HepG2 (cell line): ENCODE measurements at regions not wholly inside any gene's neighbourhood (a gene's known extent, or its start where the extent isn't known, plus 50 kb on each side); places are given as distances from the start of the nearest gene placed in this dataset.

Experiments
- ATAC-seq: fragments of 200-7000 bp; cut with Tn5 transposase; 3 replicates; pipeline ENCODE4 v1.9.1; 2020; ENCODE audit warnings: mild to moderate bottlenecking, moderate library complexity
- BruUV-seq: library from RNA; stranded (reverse); fragments of 400-500 nt; replicated peaks from 2 replicates; lab custom pipeline; 2021; lab: Mats Ljungman, UMichigan
- CTCF ChIA-PET: fragments of 300-600 bp; formaldehyde crosslinking; extraction: SDS; loops from one replicate; lab custom pipeline; 2021; ENCODE audit warnings: low total read pairs, inconsistent platforms, low intra/inter-chr PET ratio; lab: Yijun Ruan, JAX
- POLR2A ChIA-PET: fragments of 350-600 bp; sonication (Branson Sonifier 250); formaldehyde crosslinking; loops from one replicate; lab custom pipeline; 2020; ENCODE audit warnings: antibody characterized with exemption, inconsistent platforms; lab: Yijun Ruan, JAX
- DNase-seq: peaks from one replicate; pipeline ENCODE4 v3.0.0-alpha.2; 2015; ENCODE audit warnings: low spot score
- FAIRE-seq: peaks from 3 replicates; lab custom pipeline; 2011; peaks lifted over from hg19 to GRCh38; lab: Jason Lieb, UNC
- H2AFZ ChIP-seq: one replicate; pipeline ENCODE4 v1.6.1; 2011; ENCODE audit warnings: low read length, inconsistent platforms
- H3K27ac ChIP-seq: fragments of 300-600 bp; 3 replicates; pipeline ENCODE4 v1.8.0; 2011; ENCODE audit warnings: mixed run types, mild to moderate bottlenecking, mixed read lengths, low read length, inconsistent platforms; ENCODE audit not compliant: insufficient read depth; ENCODE audit errors: extremely low read length
- H3K27me3 ChIP-seq, 2 experiments: fragments of 200-600 bp in 1 of 2; 2 replicates in 1 of 2; 3 replicates in 1 of 2; pipeline versions ENCODE4 v1.6.0 to v1.8.0; 2011; ENCODE audit warnings: low read length in 2 of 2, mild to moderate bottlenecking in 2 of 2, moderate library complexity in 2 of 2, inconsistent platforms in 1 of 2; ENCODE audit not compliant: insufficient read depth in 2 of 2, control insufficient read depth in 1 of 2
- H3K36me3 ChIP-seq, 2 experiments: fragments of 200-600 bp in 1 of 2; replicated peaks in 1 of 2; 2 replicates in 1 of 2; 3 replicates in 1 of 2; pipeline versions ENCODE4 v1.5.1 to v1.8.0; 2011; ENCODE audit warnings: low read length in 2 of 2, inconsistent platforms in 1 of 2; ENCODE audit not compliant: insufficient read depth in 2 of 2, control insufficient read depth in 1 of 2
- H3K4me1 ChIP-seq: 2 replicates; pipeline ENCODE4 v1.5.1; 2012; ENCODE audit warnings: low read length, inconsistent platforms; ENCODE audit not compliant: insufficient read depth
- H3K4me2 ChIP-seq: 2 replicates; pipeline ENCODE4 v1.6.0; 2011; ENCODE audit warnings: low read depth, low read length, inconsistent platforms
- H3K4me3 ChIP-seq, 3 experiments: fragments of 200-600 bp in 1 of 3; sonication (generic), shearing (Covaris generic) in 1 of 3; replicated peaks in 1 of 3; 2 replicates each; pipeline ENCODE4 v1.5.1; 2011 to 2016; ENCODE audit warnings: low read length in 3 of 3, inconsistent platforms in 2 of 3, low read depth in 2 of 3, mild to moderate bottlenecking in 2 of 3, control low read depth in 1 of 3, mixed read lengths in 1 of 3; ENCODE audit not compliant: insufficient read depth in 1 of 3
- H3K79me2 ChIP-seq: one replicate; pipeline ENCODE4 v1.6.1; 2011; ENCODE audit warnings: low read length, inconsistent platforms; ENCODE audit not compliant: insufficient read depth
- H3K9ac ChIP-seq: 2 replicates; pipeline ENCODE4 v1.6.0; 2011; ENCODE audit warnings: mild to moderate bottlenecking, low read depth, low read length, inconsistent platforms; ENCODE audit not compliant: insufficient read depth
- H3K9me3 ChIP-seq: 2 replicates; pipeline ENCODE4 v1.5.1; 2012; ENCODE audit warnings: mild to moderate bottlenecking, low read length
- H4K20me1 ChIP-seq: 2 replicates; pipeline ENCODE4 v1.6.0; 2011; ENCODE audit warnings: inconsistent platforms, mild to moderate bottlenecking, low read length, moderate library complexity; ENCODE audit not compliant: insufficient read depth
- BRF2 ChIP-seq: sonication (generic); formaldehyde crosslinking; IDR thresholded peaks from 2 replicates; pipeline ENCODE4 v1.8.1; 2022; ENCODE audit warnings: mild to moderate bottlenecking, missing genetic modification reagents
- HMGXB3 ChIP-seq: sonication (generic); formaldehyde crosslinking; IDR thresholded peaks from 2 replicates; pipeline ENCODE4 v1.4.0; 2020; ENCODE audit warnings: missing genetic modification reagents, borderline replicate concordance
- HOXD1 ChIP-seq: sonication (generic); formaldehyde crosslinking; IDR thresholded peaks from 2 replicates; pipeline ENCODE4 v1.5.0; 2020; ENCODE audit warnings: missing genetic modification reagents
- ZNF280D ChIP-seq: sonication (generic); formaldehyde crosslinking; IDR thresholded peaks from 2 replicates; pipeline ENCODE4 v1.5.1; 2020; ENCODE audit warnings: mild to moderate bottlenecking, missing genetic modification reagents
- ZNF44 ChIP-seq: sonication (generic); formaldehyde crosslinking; IDR thresholded peaks from 2 replicates; pipeline ENCODE4 v1.5.1; 2020; ENCODE audit warnings: mild to moderate bottlenecking, missing genetic modification reagents
- WGBS: methylation state at CpG from one replicate; pipeline ENCODE4 v1.1.6; 2017; ENCODE audit warnings: low lambda C conversion rate; 5-methylcytosine and 5-hydroxymethylcytosine counted together
- in situ Hi-C: cut with HindIII; loops from 2 replicates; pipeline ENCODE4 v1.10.0; 2017; ENCODE audit warnings: low pct_unique_long_range_greater_than_20kb; ENCODE audit not compliant: extremely low pct_ligation_motif_present
- intact Hi-C: fragments of 100-400 bp; cut with micrococcal nuclease; formaldehyde crosslinking; loops from one replicate; pipeline ENCODE4 v1.10.0; 2022; ENCODE audit not compliant: unreplicated experiment

- H3K27ac ChIP-seq: no peak overlapping the region
- no peaks in the 10 kb centered on the region for H3K4me1 ChIP-seq
- DNase-seq (no peak), FAIRE-seq (no peak), ATAC-seq (no peak)
- no peaks in the 10 kb centered on the region for H3K36me3 ChIP-seq
- CTCF ChIA-PET: no interaction called here
- no peak overlapping the region for H3K4me3 ChIP-seq
- 28% methylated on average over 3 of the region's 3 CpGs for WGBS
- TF ChIP-seq HOXD1 (CRISPR knock-in tag) (no peak), BRF2 (CRISPR knock-in tag) (no peak), HMGXB3 (CRISPR knock-in tag) (no peak), ZNF44 (CRISPR knock-in tag) (no peak), ZNF280D (CRISPR knock-in tag) (no peak)
- H4K20me1 ChIP-seq: no peaks in the 10 kb centered on the region
- H3K79me2 ChIP-seq: no peaks in the 10 kb centered on the region
- H3K4me2 ChIP-seq: no peak overlapping the region
- H3K9me3 ChIP-seq: peaks cover 94% of the 10 kb centered on the region
- H3K27me3 ChIP-seq: no peaks in the 10 kb centered on the region
- intact Hi-C loops: no loop called here
- POLR2A ChIA-PET: no interaction called here
- no peak overlapping the region for H3K9ac ChIP-seq
- H2AFZ ChIP-seq: no peak overlapping the region
- in situ Hi-C loops: no loop called here
- no TSS peak for BruUV-seq
These were observed 1369.1 kb downstream of the UQCRFS1 start for GRCh38 chr19:27843861-27844260.
